K562 (cell line): ENCODE measurements at regions not wholly inside any gene's neighbourhood (a gene's known extent, or its start where the extent isn't known, plus 50 kb on each side); places are given as distances from the start of the nearest gene placed in this dataset.

Experiments
- HDAC8 ChIP-seq: fragments of 450-650 bp; IDR thresholded peaks from 2 replicates; pipeline ENCODE4 v1.6.1; 2016; ENCODE audit warnings: mild to moderate bottlenecking, missing genetic modification characterization, moderate library complexity, missing compliant biosample characterization
- HEY1 ChIP-seq: fragments of 250-450 bp; sonication (Bioruptor Pico); IDR thresholded peaks from 2 replicates; pipeline ENCODE4 v1.5.0; 2020; ENCODE audit warnings: mild to moderate bottlenecking, moderate library complexity, borderline replicate concordance
- HNRNPK ChIP-seq: fragments of 200-400 bp; formaldehyde crosslinking; IDR thresholded peaks from one replicate; pipeline ENCODE4 v1.6.1; 2018; ENCODE audit warnings: mild to moderate bottlenecking, low read depth, low read length; ENCODE audit not compliant: poor library complexity, severe bottlenecking
- MYBL2 ChIP-seq, 2 experiments: fragments of 450-650 bp in 1 of 2; sonication (generic) in 1 of 2; formaldehyde crosslinking in 1 of 2; IDR thresholded peaks; 2 replicates each; pipeline versions ENCODE4 v1.6.1 to v1.8.1; 2017 to 2022; ENCODE audit warnings: borderline replicate concordance in 1 of 2, inconsistent platforms in 1 of 2, low read depth in 1 of 2, mild to moderate bottlenecking in 1 of 2, missing genetic modification reagents in 1 of 2, moderate library complexity in 1 of 2
- NFYB ChIP-seq: IDR thresholded peaks from 2 replicates; pipeline ENCODE4 v1.6.1; 2011; ENCODE audit warnings: mild to moderate bottlenecking, moderate library complexity; ENCODE audit not compliant: insufficient read length; ENCODE audit errors: extremely low read depth
- NR2F6 ChIP-seq: fragments of 450-650 bp; formaldehyde crosslinking; IDR thresholded peaks from 2 replicates; pipeline ENCODE4 v1.4.0; 2020; ENCODE audit warnings: mild to moderate bottlenecking
- POLR2AphosphoS5 ChIP-seq: IDR thresholded peaks from 2 replicates; pipeline ENCODE4 v1.6.1; 2011; ENCODE audit warnings: mild to moderate bottlenecking, low read depth, low read length, moderate library complexity; ENCODE audit not compliant: control insufficient read depth, insufficient read depth
- ZFP36 ChIP-seq: fragments of 150-350 bp; IDR thresholded peaks from 2 replicates; pipeline ENCODE4 v1.6.1; 2018; ENCODE audit warnings: low read length, low read depth; ENCODE audit not compliant: partially characterized antibody
- ZKSCAN1 ChIP-seq: fragments of 150-350 bp; IDR thresholded peaks from 2 replicates; pipeline ENCODE4 v1.6.1; 2016; ENCODE audit warnings: low read depth, low read length
- ZNF224 ChIP-seq: sonication (generic); formaldehyde crosslinking; IDR thresholded peaks from 2 replicates; pipeline ENCODE4 v1.8.0; 2022; ENCODE audit warnings: mild to moderate bottlenecking, missing genetic modification reagents
- ZNF583 ChIP-seq: fragments of 250-450 bp; sonication (Bioruptor Pico); IDR thresholded peaks from 2 replicates; pipeline ENCODE4 v1.4.0; 2020
- ZSCAN29 ChIP-seq: fragments of 450-650 bp; IDR thresholded peaks from 2 replicates; pipeline ENCODE4 v1.6.1; 2017
- TF ChIP-seq, protein P1 (sequence below): fragments of 450-650 bp; formaldehyde crosslinking; IDR thresholded peaks from 2 replicates; pipeline ENCODE4 v1.4.0; 2022; ENCODE audit warnings: missing genetic modification characterization
- TF ChIP-seq, protein P2 (sequence below), 3 experiments: IDR thresholded peaks in 2 of 3; conservative IDR thresholded peaks in 1 of 3; 2 replicates each; pipeline ENCODE4 v1.5.1; 2011 to 2012; ENCODE audit warnings: low read length in 3 of 3, mild to moderate bottlenecking in 3 of 3, control low read depth in 2 of 3, improper control_type of control experiment in 1 of 3, inconsistent platforms in 1 of 3, low read depth in 1 of 3, mixed read lengths in 1 of 3, moderate library complexity in 1 of 3; ENCODE audit not compliant: insufficient read depth in 2 of 3
- TF ChIP-seq, protein P3 (sequence below): fragments of 250-450 bp; sonication (Bioruptor Pico); IDR thresholded peaks from 2 replicates; pipeline ENCODE4 v1.8.0; 2022; ENCODE audit warnings: inconsistent platforms, mild to moderate bottlenecking, moderate library complexity, borderline replicate concordance
- TF ChIP-seq, protein P4 (sequence below): fragments of 250-450 bp; sonication (Bioruptor Pico); IDR thresholded peaks from 2 replicates; pipeline ENCODE4 v1.4.0; 2020

DNA sequence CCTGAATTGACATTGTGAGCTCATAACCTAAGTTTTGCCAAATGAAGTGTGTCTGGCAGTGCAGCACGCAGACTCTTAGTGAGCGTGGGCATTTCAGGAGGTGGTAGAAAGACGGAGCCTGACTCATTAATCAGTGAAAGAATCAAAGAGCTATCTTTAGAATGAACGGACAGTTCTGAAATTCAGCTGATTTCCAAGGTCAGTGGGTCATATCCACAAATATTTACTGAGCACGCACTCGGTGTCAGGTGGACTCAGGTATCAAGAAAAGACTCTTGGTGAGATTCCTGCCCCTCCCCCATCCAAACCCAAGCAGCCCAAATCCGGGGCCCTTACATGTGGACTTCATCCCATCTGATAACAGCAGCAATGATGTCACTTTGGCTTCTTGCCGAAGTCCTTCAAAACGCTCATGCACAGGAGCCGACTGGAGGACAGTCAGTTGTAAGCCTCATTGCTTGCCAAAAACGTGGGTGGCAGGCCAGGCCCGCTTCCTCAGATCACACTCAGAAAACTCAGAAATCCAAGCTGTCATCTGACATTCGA is 185.8 kb downstream of the HS3ST3A1 start (continued):
- TF ChIP-seq, protein P1, sequence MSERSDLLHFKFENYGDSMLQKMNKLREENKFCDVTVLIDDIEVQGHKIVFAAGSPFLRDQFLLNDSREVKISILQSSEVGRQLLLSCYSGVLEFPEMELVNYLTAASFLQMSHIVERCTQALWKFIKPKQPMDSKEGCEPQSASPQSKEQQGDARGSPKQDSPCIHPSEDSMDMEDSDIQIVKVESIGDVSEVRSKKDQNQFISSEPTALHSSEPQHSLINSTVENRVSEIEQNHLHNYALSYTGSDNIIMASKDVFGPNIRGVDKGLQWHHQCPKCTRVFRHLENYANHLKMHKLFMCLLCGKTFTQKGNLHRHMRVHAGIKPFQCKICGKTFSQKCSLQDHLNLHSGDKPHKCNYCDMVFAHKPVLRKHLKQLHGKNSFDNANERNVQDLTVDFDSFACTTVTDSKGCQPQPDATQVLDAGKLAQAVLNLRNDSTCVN (CRISPR knock-in tag): no peak
- TF ChIP-seq NFYB (no peak), ZNF583 (CRISPR knock-in tag) (no peak), HEY1 (CRISPR knock-in tag) (no peak), MYBL2 (IDR thresholded peaks at IDR 0.05; ENCODE audit: low read depth) (no peak), MYBL2 (CRISPR knock-in tag; IDR thresholded peaks at IDR 0.05; ENCODE audit: borderline replicate concordance) (no peak), ZFP36 (no peak), ZKSCAN1 (no peak), HNRNPK (no peak), POLR2AphosphoS5 (no peak), ZSCAN29 (no peak), HDAC8 (tag) (no peak), NR2F6 (CRISPR knock-in tag) (no peak), ZNF224 (CRISPR knock-in tag) (no peak)
- TF ChIP-seq, protein P2, sequence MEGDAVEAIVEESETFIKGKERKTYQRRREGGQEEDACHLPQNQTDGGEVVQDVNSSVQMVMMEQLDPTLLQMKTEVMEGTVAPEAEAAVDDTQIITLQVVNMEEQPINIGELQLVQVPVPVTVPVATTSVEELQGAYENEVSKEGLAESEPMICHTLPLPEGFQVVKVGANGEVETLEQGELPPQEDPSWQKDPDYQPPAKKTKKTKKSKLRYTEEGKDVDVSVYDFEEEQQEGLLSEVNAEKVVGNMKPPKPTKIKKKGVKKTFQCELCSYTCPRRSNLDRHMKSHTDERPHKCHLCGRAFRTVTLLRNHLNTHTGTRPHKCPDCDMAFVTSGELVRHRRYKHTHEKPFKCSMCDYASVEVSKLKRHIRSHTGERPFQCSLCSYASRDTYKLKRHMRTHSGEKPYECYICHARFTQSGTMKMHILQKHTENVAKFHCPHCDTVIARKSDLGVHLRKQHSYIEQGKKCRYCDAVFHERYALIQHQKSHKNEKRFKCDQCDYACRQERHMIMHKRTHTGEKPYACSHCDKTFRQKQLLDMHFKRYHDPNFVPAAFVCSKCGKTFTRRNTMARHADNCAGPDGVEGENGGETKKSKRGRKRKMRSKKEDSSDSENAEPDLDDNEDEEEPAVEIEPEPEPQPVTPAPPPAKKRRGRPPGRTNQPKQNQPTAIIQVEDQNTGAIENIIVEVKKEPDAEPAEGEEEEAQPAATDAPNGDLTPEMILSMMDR (IDR thresholded peaks at IDR 0.05 in 2 of 3, conservative IDR thresholded peaks at IDR 0.05 in 1 of 3; ENCODE audit: insufficient read depth in 2 of 3, low read depth in 1 of 3, low read length in 3 of 3): peak in 1 of 3 experiments; percentile 8; a peak in 2 of 6 replicates
- TF ChIP-seq, protein P3, sequence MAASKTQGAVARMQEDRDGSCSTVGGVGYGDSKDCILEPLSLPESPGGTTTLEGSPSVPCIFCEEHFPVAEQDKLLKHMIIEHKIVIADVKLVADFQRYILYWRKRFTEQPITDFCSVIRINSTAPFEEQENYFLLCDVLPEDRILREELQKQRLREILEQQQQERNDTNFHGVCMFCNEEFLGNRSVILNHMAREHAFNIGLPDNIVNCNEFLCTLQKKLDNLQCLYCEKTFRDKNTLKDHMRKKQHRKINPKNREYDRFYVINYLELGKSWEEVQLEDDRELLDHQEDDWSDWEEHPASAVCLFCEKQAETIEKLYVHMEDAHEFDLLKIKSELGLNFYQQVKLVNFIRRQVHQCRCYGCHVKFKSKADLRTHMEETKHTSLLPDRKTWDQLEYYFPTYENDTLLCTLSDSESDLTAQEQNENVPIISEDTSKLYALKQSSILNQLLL (CRISPR knock-in tag): no peak
- TF ChIP-seq, protein P4, sequence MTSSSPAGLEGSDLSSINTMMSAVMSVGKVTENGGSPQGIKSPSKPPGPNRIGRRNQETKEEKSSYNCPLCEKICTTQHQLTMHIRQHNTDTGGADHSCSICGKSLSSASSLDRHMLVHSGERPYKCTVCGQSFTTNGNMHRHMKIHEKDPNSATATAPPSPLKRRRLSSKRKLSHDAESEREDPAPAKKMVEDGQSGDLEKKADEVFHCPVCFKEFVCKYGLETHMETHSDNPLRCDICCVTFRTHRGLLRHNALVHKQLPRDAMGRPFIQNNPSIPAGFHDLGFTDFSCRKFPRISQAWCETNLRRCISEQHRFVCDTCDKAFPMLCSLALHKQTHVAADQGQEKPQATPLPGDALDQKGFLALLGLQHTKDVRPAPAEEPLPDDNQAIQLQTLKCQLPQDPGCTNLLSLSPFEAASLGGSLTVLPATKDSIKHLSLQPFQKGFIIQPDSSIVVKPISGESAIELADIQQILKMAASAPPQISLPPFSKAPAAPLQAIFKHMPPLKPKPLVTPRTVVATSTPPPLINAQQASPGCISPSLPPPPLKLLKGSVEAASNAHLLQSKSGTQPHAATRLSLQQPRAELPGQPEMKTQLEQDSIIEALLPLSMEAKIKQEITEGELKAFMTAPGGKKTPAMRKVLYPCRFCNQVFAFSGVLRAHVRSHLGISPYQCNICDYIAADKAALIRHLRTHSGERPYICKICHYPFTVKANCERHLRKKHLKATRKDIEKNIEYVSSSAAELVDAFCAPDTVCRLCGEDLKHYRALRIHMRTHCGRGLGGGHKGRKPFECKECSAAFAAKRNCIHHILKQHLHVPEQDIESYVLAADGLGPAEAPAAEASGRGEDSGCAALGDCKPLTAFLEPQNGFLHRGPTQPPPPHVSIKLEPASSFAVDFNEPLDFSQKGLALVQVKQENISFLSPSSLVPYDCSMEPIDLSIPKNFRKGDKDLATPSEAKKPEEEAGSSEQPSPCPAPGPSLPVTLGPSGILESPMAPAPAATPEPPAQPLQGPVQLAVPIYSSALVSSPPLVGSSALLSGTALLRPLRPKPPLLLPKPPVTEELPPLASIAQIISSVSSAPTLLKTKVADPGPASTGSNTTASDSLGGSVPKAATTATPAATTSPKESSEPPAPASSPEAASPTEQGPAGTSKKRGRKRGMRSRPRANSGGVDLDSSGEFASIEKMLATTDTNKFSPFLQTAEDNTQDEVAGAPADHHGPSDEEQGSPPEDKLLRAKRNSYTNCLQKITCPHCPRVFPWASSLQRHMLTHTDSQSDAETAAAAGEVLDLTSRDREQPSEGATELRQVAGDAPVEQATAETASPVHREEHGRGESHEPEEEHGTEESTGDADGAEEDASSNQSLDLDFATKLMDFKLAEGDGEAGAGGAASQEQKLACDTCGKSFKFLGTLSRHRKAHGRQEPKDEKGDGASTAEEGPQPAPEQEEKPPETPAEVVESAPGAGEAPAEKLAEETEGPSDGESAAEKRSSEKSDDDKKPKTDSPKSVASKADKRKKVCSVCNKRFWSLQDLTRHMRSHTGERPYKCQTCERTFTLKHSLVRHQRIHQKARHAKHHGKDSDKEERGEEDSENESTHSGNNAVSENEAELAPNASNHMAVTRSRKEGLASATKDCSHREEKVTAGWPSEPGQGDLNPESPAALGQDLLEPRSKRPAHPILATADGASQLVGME: no peak
